IMR-90 (cell line): ENCODE measurements at regions not wholly inside any gene's neighbourhood (a gene's known extent, or its start where the extent isn't known, plus 50 kb on each side); places are given as distances from the start of the nearest gene placed in this dataset.

Source experiments
- ATAC-seq: fragments of 200-7000 bp; cut with Tn5 transposase; 2 replicates; pipeline ENCODE4 v1.9.1; 2020; ENCODE audit warnings: low read depth, mild to moderate bottlenecking, moderate library complexity
- BruUV-seq: library from RNA; stranded (reverse); fragments of 400-500 nt; replicated peaks from 2 replicates; lab custom pipeline; 2021; lab: Mats Ljungman, UMichigan
- CTCF ChIA-PET: fragments of 300-600 bp; formaldehyde crosslinking; extraction: SDS; loops from one replicate; lab custom pipeline; 2021; ENCODE audit warnings: antibody characterized with exemption; lab: Yijun Ruan, JAX
- POLR2A ChIA-PET: fragments of 300-600 bp; sonication (Branson Sonifier 250); formaldehyde crosslinking; loops from one replicate; lab custom pipeline; 2022; ENCODE audit warnings: antibody characterized with exemption; ENCODE audit not compliant: unreplicated experiment; lab: Charles Lee
- DNase-seq: peaks from one replicate; pipeline ENCODE4 v3.0.0; 2013
- H2AFZ ChIP-seq: replicated peaks from 2 replicates; pipeline ENCODE3; 2013; ENCODE audit warnings: low read length, mild to moderate bottlenecking; ENCODE audit not compliant: poor library complexity
- H2AK5ac ChIP-seq: 2 replicates; pipeline ENCODE4 v1.6.1; 2013; ENCODE audit warnings: low read depth, low read length, inconsistent platforms
- H2AK9ac ChIP-seq: replicated peaks from 2 replicates; pipeline ENCODE3; 2013; ENCODE audit warnings: mild to moderate bottlenecking, low read depth, low read length, moderate library complexity; ENCODE audit not compliant: poor library complexity
- H2BK120ac ChIP-seq: 2 replicates; pipeline ENCODE4 v1.6.1; 2013; ENCODE audit warnings: low read depth, low read length, inconsistent platforms
- H2BK15ac ChIP-seq: 3 replicates; pipeline ENCODE4 v1.6.1; 2013; ENCODE audit warnings: low read depth, low read length, inconsistent platforms
- H2BK20ac ChIP-seq: 2 replicates; pipeline ENCODE4 v1.6.1; 2013; ENCODE audit warnings: low read depth, mild to moderate bottlenecking, inconsistent platforms, low read length, moderate library complexity
- H2BK5ac ChIP-seq: 2 replicates; pipeline ENCODE4 v1.6.1; 2013; ENCODE audit warnings: mild to moderate bottlenecking, low read depth, low read length, inconsistent platforms; ENCODE audit not compliant: poor library complexity, severe bottlenecking
- H3K14ac ChIP-seq: replicated peaks from 2 replicates; pipeline ENCODE4 v1.6.1; 2013; ENCODE audit warnings: low read depth, low read length, inconsistent platforms
- H3K18ac ChIP-seq: 2 replicates; pipeline ENCODE4 v1.6.1; 2013; ENCODE audit warnings: low read depth, low read length, control low read depth
- H3K23ac ChIP-seq: 2 replicates; pipeline ENCODE4 v1.6.1; 2013; ENCODE audit warnings: low read depth, low read length, inconsistent platforms
- H3K27ac ChIP-seq: 2 replicates; pipeline ENCODE4 v1.5.1; 2013; ENCODE audit warnings: mild to moderate bottlenecking, control low read depth, low read length; ENCODE audit not compliant: insufficient read depth
- H3K27me3 ChIP-seq: 2 replicates; pipeline ENCODE4 v1.6.1; 2013; ENCODE audit warnings: low read length; ENCODE audit not compliant: control insufficient read depth, insufficient read depth
- H3K36me3 ChIP-seq: 2 replicates; pipeline ENCODE4 v1.6.1; 2013; ENCODE audit warnings: low read length, mixed read lengths; ENCODE audit not compliant: control insufficient read depth, insufficient read depth
- H3K4ac ChIP-seq: 2 replicates; pipeline ENCODE4 v1.6.1; 2013; ENCODE audit warnings: low read depth, low read length, inconsistent platforms
- H3K4me1 ChIP-seq: 2 replicates; pipeline ENCODE4 v1.6.1; 2013; ENCODE audit warnings: low read length, mixed read lengths; ENCODE audit not compliant: control insufficient read depth, insufficient read depth
- H3K4me2 ChIP-seq: 2 replicates; pipeline ENCODE4 v1.6.1; 2013; ENCODE audit warnings: low read depth, mild to moderate bottlenecking, control low read depth, low read length, moderate library complexity
- H3K4me3 ChIP-seq: 2 replicates; pipeline ENCODE4 v1.5.1; 2013; ENCODE audit warnings: low read depth, mild to moderate bottlenecking, control low read depth, low read length, moderate library complexity; ENCODE audit not compliant: insufficient read depth
- H3K56ac ChIP-seq: 2 replicates; pipeline ENCODE4 v1.6.1; 2013; ENCODE audit warnings: low read length, inconsistent platforms; ENCODE audit not compliant: insufficient read depth; ENCODE audit errors: extremely low read depth
- H3K79me1 ChIP-seq, 2 experiments: 2 replicates each; pipeline ENCODE4 v1.6.1; 2013; ENCODE audit warnings: low read length in 2 of 2, inconsistent platforms in 1 of 2, low read depth in 1 of 2
- H3K9ac ChIP-seq: 2 replicates; pipeline ENCODE4 v1.6.1; 2013; ENCODE audit warnings: low read depth, low read length, control low read depth
- H3K9me1 ChIP-seq: 2 replicates; pipeline ENCODE4 v1.6.1; 2013; ENCODE audit warnings: low read length, inconsistent platforms; ENCODE audit not compliant: insufficient read depth
- H3K9me3 ChIP-seq: 2 replicates; pipeline ENCODE4 v1.6.1; 2013; ENCODE audit warnings: low read length; ENCODE audit not compliant: control insufficient read depth, insufficient read depth
- H4K20me1 ChIP-seq: 2 replicates; pipeline ENCODE4 v1.6.1; 2013; ENCODE audit warnings: low read length, inconsistent platforms; ENCODE audit not compliant: insufficient read depth
- H4K5ac ChIP-seq: 2 replicates; pipeline ENCODE4 v1.6.1; 2013; ENCODE audit warnings: mild to moderate bottlenecking, low read depth, low read length, control low read depth
- H4K8ac ChIP-seq, 2 experiments: 2 replicates each; pipeline ENCODE4 v1.6.1; 2013; ENCODE audit warnings: low read depth in 2 of 2, low read length in 2 of 2, control low read depth in 1 of 2, inconsistent platforms in 1 of 2
- H4K91ac ChIP-seq: 2 replicates; pipeline ENCODE4 v1.6.1; 2013; ENCODE audit warnings: low read depth, low read length, inconsistent platforms; ENCODE audit not compliant: insufficient read depth
- CEBPB ChIP-seq: IDR thresholded peaks from 2 replicates; pipeline ENCODE4 v1.6.1; 2012; ENCODE audit warnings: low read depth, low read length, improper control_type of control experiment
- CTCF ChIP-seq: conservative IDR thresholded peaks from 2 replicates; pipeline ENCODE4 v1.5.1; 2012; ENCODE audit warnings: mild to moderate bottlenecking, low read depth, low read length, improper control_type of control experiment
- MAFK ChIP-seq: IDR thresholded peaks from 2 replicates; pipeline ENCODE4 v1.6.1; 2012; ENCODE audit warnings: low read depth, low read length, improper control_type of control experiment
- USF2 ChIP-seq: fragments of 150-350 bp; IDR thresholded peaks from 2 replicates; pipeline ENCODE4 v1.6.1; 2017; ENCODE audit warnings: mild to moderate bottlenecking, antibody characterized with exemption, low read length, low read depth
- WGBS, 2 experiments: methylation state at CpG; one replicate each; pipeline versions ENCODE4 v1.1.5 to v1.1.7; 2013; ENCODE audit warnings: missing lambda C conversion rate in 2 of 2; ENCODE audit not compliant: insufficient read length in 1 of 2; ENCODE audit errors: extremely low coverage in 2 of 2; 5-methylcytosine and 5-hydroxymethylcytosine counted together
- dilution Hi-C: fragments of 300-500 bp; cut with HindIII; formaldehyde crosslinking; loops from one replicate; pipeline ENCODE4 v1.14.3; 2018; ENCODE audit warnings: low sequenced_read_pairs; ENCODE audit not compliant: unreplicated experiment
- in situ Hi-C: fragments of 300-500 bp; cut with MboI; formaldehyde crosslinking; loops from 3 replicates; pipeline ENCODE4 v1.14.3; 2019; ENCODE audit warnings: low sequenced_read_pairs, inconsistent platforms, mixed read lengths
- intact Hi-C: fragments of 100-400 bp; cut with micrococcal nuclease; formaldehyde crosslinking; loops from 2 replicates; pipeline ENCODE4 v1.10.0; 2022

DNA sequence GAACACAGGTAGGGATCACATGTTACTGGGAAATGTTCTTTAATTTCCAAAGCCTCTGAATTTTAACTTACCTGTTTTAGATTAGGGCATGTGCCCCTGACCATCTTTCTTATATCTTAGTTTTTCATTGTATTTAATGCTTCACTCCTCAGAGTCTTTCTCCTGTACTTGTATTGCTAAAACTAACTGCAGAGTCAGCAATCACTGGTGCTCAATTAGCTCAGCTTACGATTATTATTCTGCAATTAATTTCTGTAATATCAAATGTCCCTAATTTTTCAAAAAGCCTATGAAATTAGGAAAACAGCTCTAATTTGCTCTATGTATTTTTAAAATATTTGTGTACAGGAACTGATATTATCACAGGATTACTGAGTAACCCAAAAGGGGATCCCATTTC is 693.2 kb upstream of the SLC8A1 start:
- H3K27me3 ChIP-seq, result no peaks in the 10 kb centered on the region
- no peak overlapping the region for H2AK9ac ChIP-seq
- no peak overlapping the region for H2BK120ac ChIP-seq
- no peak for DNase-seq
- no peak overlapping the region for H2AFZ ChIP-seq
- H3K4me3 ChIP-seq, result no peak overlapping the region
- no peak overlapping the region for H3K4me2 ChIP-seq
- no peaks in the 10 kb centered on the region for H4K20me1 ChIP-seq
- H3K4ac ChIP-seq, result no peak overlapping the region
- H4K5ac ChIP-seq, result no peak overlapping the region
- no peaks in the 10 kb centered on the region for H3K9me1 ChIP-seq
- H4K8ac ChIP-seq, result no peak overlapping the region
- dilution Hi-C loops, result no loop called here
- no CpG with 5 or more reads among the region's 1 CpG for WGBS, 2 experiments
- no peaks in the 10 kb centered on the region for H3K79me1 ChIP-seq
- no peak overlapping the region for H3K23ac ChIP-seq
- no TSS peak for BruUV-seq
- H3K27ac ChIP-seq, result no peak overlapping the region
- ChIA-PET POLR2A (no interaction called here), CTCF (interaction anchor here (1.0 kb wide), 1 partner anchor 10 kb away, joined by 3 read pairs; no protein-coding TSS in a partner anchor)
- H2BK20ac ChIP-seq, result no peak overlapping the region
- in situ Hi-C loops, result no loop called here
- no peak overlapping the region for H4K91ac ChIP-seq
- TF ChIP-seq CTCF (no peak), CEBPB (no peak), MAFK (peak; percentile 55; the same call in 1 of the 2 replicates), USF2 (no peak)
- H2BK15ac ChIP-seq, result no peak overlapping the region
- no peaks in the 10 kb centered on the region for H3K9me3 ChIP-seq
- no peak overlapping the region for H3K18ac ChIP-seq
- intact Hi-C loops, result no loop called here
- no peak overlapping the region for H3K56ac ChIP-seq
- no peak overlapping the region for H3K9ac ChIP-seq
- no peak for ATAC-seq
- no peaks in the 10 kb centered on the region for H3K4me1 ChIP-seq
- H2AK5ac ChIP-seq, result no peak overlapping the region
- no peak overlapping the region for H3K14ac ChIP-seq
- no peaks in the 10 kb centered on the region for H3K36me3 ChIP-seq
- H2BK5ac ChIP-seq, result no peak overlapping the region
